DMS 273 (cell line): ENCODE measurements at regions not wholly inside any gene's neighbourhood (a gene's known extent, or its start where the extent isn't known, plus 50 kb on each side); places are given as distances from the start of the nearest gene placed in this dataset.
A peak's percentile ranks its signal among the peaks of the same experiment; 100 is the strongest.
"Not testable (repeated sequence)": the region's sequence is repeated elsewhere in the genome, so short reads cannot be mapped to it uniquely, and the experiment has no call there.

ENCODE experiments used
- DNase-seq: peaks from one replicate; lab custom pipeline; 2025; ENCODE audit not compliant: unreplicated experiment; lab: John Stamatoyannopoulos, UW

DNA sequence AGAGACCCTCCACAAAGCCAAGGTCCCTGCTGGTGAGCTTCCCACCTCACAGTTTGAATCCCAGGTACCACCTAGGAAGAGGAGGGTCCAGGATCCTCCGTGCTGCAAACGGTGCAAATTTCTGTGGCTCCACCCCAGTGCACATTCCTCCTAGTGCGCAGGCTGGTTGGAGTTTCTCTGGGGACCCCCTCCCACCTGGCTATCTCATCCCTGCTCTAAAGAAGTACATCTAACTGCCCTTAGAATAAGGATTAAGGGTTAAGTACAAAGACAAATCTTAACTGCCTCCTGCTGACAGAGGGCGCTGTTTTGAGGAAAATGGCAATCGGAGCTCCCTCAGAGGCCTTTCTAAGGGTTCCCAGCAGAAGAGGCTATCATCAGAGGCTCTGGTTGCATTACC, 109.6 kb upstream of the FSIP2 start:
- DNase-seq: peak; percentile 59

DNA sequence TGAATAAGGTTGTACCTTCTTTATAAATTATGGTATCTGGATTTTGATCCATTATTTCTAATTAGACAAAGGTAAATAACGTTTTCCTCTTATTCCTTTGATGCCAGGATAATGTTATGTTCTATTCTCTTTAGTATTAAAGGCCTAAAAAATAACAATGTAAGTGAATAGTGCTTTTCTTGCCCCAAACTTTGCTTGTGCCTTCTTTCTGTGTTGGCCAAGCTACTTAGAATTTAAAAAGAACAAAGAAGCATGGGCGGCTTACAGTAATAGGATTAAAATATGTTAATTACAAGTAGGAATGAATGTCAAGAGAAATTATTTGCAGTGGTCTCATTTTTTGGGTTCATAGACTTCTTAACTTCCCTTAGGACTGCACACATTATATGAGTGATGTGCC, 105.0 kb upstream of the FSIP2 start:
- no peak for DNase-seq

DNA sequence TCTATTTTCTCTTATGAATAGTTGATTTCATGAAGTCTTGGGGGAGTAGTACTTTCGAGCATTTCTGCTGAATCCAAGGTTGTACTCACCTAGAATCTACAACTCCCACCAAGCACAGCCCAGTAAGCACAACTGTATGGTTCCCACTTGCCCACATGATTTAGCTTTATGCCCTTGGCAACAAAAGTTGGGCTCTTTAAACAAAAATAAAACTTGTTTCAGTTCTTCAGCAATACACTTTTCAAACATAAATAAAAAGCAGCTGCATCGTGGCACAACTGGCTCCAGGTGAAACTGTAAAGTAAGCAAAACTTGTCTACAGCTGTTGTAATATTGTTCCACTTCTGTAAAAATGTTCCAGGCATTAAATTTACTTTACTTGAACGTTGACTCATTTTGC, 99.8 kb upstream of the FSIP2 start:
- no peak for DNase-seq

DNA sequence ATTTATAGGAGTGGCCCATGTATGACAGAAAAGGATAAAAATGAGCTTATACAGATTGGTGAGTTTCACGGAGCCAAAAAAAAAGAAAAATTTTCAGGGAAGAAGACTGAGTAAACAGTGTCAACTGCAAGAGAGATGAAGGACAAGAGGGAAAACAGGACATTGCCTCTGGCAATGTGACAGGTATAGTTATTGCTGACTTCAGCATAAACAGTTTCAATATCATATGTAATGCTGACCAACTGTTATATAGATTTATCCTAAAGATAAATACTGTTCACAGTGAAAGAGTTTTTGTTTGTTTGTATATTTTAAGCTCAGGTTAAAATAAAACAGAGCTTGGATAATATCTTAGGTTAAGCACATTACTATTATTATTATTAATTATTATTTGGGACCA, 98.0 kb upstream of the FSIP2 start:
- DNase-seq: no peak

DNA sequence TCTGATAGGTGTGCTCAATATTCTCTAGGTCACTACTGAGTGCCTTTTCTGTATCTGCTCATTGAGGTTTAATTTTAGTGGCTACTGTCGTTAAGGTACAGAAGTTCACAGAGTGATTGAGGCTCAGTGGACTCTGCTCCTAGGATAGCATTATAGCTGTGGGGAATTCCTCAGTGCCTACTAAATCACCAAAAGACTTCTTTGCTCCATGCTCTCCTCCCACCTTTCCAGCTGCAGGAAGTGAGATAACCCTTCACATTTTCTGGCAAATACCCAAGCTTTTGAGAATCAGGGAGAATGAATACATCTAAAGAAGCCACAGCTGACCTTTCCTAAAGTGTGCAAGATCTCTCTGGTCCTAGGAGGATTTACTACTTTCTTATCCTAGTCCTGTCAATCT, 95.2 kb upstream of the FSIP2 start:
- no peak for DNase-seq

DNA sequence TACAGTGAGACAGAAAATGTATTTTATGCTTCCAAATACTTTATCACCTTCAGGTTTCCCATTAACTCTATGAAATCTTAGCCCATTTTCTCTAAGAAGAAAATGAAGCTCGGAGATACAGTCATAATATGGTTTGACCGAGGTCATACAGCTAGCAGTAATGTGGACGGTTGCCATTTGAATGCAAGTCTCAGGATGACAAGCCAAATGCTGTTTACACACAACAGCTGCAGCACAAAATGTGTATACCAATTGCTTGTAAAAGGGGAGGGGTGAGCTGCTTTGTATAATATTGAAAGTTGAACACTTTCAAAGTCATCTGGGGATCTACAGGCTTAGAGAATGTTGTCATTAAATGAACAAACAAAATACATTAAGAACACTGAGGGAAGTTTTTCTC, 93.8 kb upstream of the FSIP2 start:
- DNase-seq: no peak

DNA sequence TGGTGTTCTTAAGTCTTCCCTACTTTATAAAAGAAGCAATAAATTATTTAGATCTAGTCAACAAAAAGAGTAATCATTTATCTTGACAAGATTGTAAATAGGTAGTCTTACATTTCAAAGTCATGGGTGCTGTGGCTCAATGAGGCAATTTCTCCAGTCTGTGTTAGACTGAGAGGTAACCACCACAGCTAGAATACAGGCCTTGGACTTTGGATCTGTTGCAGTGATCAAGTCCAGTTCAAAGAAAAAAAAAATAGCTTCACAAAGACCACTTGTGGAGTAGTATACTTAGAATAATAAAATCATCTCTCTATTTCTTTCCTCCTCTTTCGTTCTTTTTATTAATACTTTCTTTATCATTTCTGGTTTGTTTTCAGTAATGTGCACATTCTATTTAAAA, 93.1 kb upstream of the FSIP2 start:
- no peak for DNase-seq

DNA sequence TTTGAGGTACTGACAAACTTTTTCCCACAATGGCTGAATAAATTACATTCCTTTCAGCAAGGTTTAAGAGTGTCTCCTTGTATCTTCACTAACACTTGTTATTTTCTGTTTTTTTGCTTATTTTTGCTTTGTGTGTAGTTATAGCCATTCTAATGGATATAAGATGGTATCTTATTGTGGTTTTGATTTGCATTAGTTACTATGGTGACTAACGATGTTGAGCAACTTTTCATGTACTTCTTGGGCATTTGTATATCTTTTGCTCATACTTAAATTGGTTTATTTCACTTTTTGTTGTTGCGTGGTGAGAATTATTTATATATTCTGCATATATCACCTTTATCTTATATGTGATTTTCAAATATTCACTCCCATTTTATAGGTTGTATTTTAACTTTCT, 79.9 kb upstream of the FSIP2 start:
- DNase-seq: no peak

DNA sequence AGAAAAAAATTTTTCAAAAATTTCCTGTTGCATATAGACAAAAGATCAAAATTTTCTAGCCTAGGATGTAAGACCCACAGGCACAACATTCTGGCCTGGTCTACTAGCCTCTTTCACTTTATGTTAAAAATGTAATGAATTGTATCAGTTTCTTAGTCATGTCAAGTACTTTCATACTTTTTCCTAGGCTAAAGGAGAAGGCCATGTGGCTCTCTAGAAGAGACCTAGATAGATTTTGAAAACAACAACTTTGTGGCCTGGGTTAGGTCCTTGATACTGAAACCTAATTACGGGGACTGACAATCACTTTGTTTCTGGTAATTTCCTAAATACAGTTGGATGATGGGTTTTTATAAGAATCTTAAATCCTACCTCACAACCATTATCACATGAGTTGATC, 74.8 kb upstream of the FSIP2 start:
- no peak for DNase-seq

DNA sequence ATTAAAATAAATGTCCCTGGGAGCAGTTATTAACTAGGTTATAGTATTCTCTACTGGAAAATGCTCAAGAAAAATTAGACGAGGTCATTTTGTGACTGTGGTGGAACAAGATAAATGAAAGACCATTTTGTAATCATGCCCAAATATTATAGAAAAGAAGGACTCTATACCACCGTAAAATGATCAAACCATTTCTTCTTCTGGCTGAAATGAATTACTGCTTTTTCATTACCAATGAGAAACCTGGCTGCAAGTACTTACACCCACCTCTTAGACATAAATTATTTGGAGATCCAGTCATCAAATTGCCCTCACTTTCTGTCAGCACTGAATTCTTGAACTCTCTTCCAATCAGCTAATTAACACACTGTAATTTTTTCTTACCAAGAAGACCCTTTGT, 74.2 kb upstream of the FSIP2 start:
- DNase-seq: no peak

DNA sequence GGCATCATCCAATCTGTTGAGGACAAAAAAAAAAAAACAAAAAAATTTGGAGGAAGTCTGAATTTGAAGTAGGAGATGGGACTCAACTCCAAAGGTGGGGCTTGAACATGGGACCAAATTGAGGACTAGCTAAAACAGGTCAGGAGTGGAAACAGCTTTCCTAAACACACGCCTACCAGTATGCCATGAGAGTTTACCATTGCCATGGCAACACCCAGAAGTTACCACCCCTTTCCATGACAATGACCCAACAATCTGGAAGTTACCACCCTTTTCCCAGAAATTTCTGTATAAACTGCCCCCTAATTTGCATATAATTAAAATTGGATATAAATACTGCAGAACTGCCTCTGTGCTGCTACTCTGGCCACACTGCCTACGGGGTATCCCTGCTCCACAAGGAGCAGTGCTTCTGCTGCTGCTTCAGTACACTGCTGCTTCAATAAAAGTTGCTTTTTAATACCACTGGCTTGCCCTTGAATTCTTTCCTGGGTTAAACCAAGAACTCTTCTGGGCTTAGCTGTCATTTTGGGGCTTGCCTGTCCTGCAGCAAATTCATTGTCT, 73.3 kb upstream of the FSIP2 start:
- no peak for DNase-seq

DNA sequence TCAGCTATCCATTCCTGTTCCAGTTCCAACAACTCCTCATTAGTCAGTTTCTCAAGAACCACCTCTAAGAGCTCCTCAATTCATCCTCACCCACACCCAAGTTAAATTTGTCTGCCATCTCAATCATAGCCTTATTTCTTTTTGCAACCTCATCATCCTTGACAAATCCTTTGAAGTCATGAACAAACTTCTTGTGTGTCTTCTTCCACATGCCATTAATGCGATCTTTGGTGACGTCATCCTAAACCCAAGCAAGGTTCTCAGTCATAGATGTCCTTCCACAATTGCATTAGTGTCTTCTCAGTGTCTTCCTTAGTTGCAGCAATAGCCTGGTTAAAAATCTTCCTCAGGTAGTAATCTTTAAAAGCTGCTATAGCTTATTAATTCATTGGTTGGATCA, 71.2 kb upstream of the FSIP2 start:
- DNase-seq: no peak

DNA sequence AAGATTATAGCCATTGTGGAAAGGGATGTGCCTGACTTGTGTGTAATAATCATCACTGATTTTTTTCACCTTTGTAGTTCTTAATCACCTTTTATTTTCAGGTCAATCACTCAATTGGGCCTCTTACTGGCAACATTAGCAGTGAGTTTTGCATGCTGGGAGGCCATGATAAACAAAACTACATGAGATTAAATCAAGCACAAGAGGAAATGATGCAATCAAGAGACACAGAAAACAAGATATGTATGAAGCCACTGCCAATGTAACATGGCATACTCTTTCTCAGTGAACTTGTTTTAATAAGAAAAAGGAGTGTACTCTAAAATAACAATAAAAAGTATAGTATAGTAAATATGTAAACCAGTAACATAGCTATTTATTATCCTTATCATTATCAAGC, 69.9 kb upstream of the FSIP2 start:
- no peak for DNase-seq

DNA sequence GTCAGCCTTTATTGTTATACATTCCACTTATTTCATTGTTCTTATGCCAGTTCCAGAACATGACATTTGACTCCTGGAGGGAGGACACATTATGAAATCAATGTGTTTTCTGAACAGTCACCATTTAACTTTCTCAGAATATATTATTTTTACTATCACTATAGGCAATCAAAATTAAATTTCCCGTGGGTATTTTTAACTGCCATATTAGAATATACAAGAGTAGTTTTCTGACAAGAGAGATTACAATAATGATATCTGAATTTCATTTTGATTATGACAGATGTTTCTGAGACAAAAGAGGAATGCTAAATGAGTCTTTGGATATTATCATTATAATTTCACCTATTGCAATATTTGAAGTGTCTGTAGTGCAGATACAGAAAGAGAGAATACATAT, 64.4 kb upstream of the FSIP2 start:
- DNase-seq: no peak

DNA sequence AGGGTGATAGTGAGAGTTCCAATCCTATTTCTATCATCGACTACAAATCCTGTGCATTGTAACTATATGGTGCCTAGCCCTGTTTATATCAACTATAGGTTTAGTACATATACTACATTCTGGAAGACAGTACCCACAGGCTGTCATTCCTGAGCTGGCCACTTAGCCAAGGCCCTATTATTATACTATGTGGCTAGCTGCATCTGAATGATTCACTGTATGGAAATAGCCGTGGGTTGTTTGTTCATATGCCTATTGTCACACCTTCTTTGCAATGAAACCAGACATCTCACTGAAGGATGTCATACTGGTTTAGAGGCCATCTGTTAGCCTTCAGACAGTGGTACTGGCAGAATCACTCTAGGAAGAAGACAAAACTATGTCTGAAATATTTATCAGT, 62.3 kb upstream of the FSIP2 start:
- DNase-seq: no peak

DNA sequence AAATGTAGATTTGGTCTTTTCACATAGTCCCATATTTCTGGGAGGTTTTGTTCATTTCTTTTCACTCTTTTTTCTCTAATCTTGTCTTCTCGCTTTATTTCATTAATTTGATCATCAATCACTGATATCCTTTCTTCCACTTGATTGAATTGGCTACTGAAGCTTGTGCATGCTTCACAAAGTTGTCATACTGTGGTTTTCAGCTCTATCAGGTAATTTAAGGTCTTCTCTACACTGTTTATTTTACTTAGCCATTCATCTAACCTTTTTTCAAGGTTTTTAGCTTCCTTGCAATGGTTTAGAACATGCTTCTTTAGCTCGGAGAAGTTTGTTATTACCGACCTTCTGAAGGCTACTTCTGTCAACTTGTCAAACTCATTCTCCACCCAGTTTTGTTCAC, 51.6 kb upstream of the FSIP2 start:
- not testable (repeated sequence) for DNase-seq

DNA sequence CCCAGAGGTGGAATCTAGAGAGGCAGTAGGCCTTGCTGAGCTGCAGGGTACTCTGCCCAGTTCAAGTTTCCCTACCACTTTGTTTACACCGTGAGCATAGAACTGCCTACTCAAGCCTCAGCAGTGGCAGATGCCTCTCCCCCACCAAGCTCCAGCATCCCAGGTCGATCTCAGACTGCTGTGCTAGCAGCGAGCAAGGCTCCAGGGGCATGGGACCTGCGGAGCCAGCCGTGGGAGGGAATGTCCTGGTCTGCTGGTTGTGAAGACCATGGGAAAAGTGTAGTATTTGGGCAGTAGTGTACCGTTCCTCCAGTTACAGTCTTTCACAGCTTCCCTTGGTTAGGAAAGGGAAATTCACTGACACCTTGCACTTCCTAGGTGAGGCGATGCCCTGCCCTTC, 50.6 kb upstream of the FSIP2 start:
- DNase-seq: no peak
